ENCODE measurements at regions not wholly inside any gene's neighbourhood (a gene's known extent, or its start where the extent isn't known, plus 50 kb on each side); places are given as distances from the start of the nearest gene placed in this dataset.

GRCh38 chr5:133734916-133735315 is 122.6 kb upstream of the FSTL4 start:
- H3K27me3 ChIP-seq, result no peaks in the 10 kb centered on the region
- no peak for DNase-seq

GRCh38 chr5:133732536-133732935 is 120.2 kb upstream of the FSTL4 start:
- no peak overlapping the region for H3K4me3 ChIP-seq
- no peaks in the 10 kb centered on the region for H3K27me3 ChIP-seq
- peaks cover 11% of the 10 kb centered on the region; the same call in 1 of the 2 replicates for H3K4me1 ChIP-seq
- no peak overlapping the region for H3K27ac ChIP-seq
- no peak for DNase-seq
- no peaks in the 10 kb centered on the region; the same call in 1 of the 2 replicates for H3K9me3 ChIP-seq (replicated peaks)
- H3K36me3 ChIP-seq, result no peaks in the 10 kb centered on the region

More at GRCh38 chr5:133734916-133735315, 122.6 kb upstream of the FSTL4 start:
- Histone ChIP-seq H3K4me1 (peaks cover 11% of the 10 kb centered on the region; the same call in 1 of the 2 replicates), H3K36me3 (no peaks in the 10 kb centered on the region), H3K27ac (peak overlapping the region; percentile 17; the same call in 1 of the 2 replicates), H3K9me3 (replicated peaks) (no peaks in the 10 kb centered on the region; the same call in 1 of the 2 replicates), H3K4me3 (no peak overlapping the region)

- Histone ChIP-seq H3K4me3 (no peak overlapping the region), H3K4me1 (peaks cover 11% of the 10 kb centered on the region; the same call in 1 of the 2 replicates), H3K27ac (no peak overlapping the region), H3K9me3 (replicated peaks) (no peaks in the 10 kb centered on the region; the same call in 1 of the 2 replicates), H3K36me3 (no peaks in the 10 kb centered on the region), H3K27me3 (no peaks in the 10 kb centered on the region)
- DNase-seq, result no peak
These were observed 119.6 kb upstream of the FSTL4 start for GRCh38 chr5:133731951-133732350.

- Histone ChIP-seq H3K4me1 (peaks cover 9% of the 10 kb centered on the region; the same call in 1 of the 2 replicates), H3K36me3 (no peaks in the 10 kb centered on the region), H3K27ac (no peak overlapping the region), H3K4me3 (no peak overlapping the region), H3K9me3 (replicated peaks) (no peaks in the 10 kb centered on the region; the same call in 1 of the 2 replicates), H3K27me3 (no peaks in the 10 kb centered on the region)
- no peak for DNase-seq
These were observed 118.5 kb upstream of the FSTL4 start for GRCh38 chr5:133730866-133731265.

GRCh38 chr5:133730346-133730745 is 118.0 kb upstream of the FSTL4 start:
- Histone ChIP-seq H3K4me3 (no peak overlapping the region), H3K36me3 (no peaks in the 10 kb centered on the region), H3K4me1 (peaks cover 4% of the 10 kb centered on the region; the same call in 1 of the 2 replicates), H3K27ac (no peak overlapping the region), H3K27me3 (no peaks in the 10 kb centered on the region), H3K9me3 (replicated peaks) (no peaks in the 10 kb centered on the region; the same call in 1 of the 2 replicates)
- DNase-seq, result no peak

- H3K27ac ChIP-seq, result no peak overlapping the region
- no peaks in the 10 kb centered on the region for H3K36me3 ChIP-seq
- no peak overlapping the region for H3K4me3 ChIP-seq
- H3K4me1 ChIP-seq, result no peaks in the 10 kb centered on the region
- no peak for DNase-seq
- no peaks in the 10 kb centered on the region; the same call in 1 of the 2 replicates for H3K9me3 ChIP-seq (replicated peaks)
- no peaks in the 10 kb centered on the region for H3K27me3 ChIP-seq
These were observed 117.5 kb upstream of the FSTL4 start for GRCh38 chr5:133729800-133730199.

GRCh38 chr5:133728475-133728874 is 116.1 kb upstream of the FSTL4 start:
- no peak overlapping the region for H3K27ac ChIP-seq
- H3K36me3 ChIP-seq, result no peaks in the 10 kb centered on the region
- no peak overlapping the region for H3K4me3 ChIP-seq
- no peaks in the 10 kb centered on the region for H3K27me3 ChIP-seq
- no peaks in the 10 kb centered on the region; the same call in 1 of the 2 replicates for H3K9me3 ChIP-seq (replicated peaks)
- H3K4me1 ChIP-seq, result no peaks in the 10 kb centered on the region
- no peak for DNase-seq

- no peaks in the 10 kb centered on the region for H3K4me1 ChIP-seq
- no peak overlapping the region for H3K4me3 ChIP-seq
- H3K27me3 ChIP-seq, result no peaks in the 10 kb centered on the region
- H3K27ac ChIP-seq, result no peak overlapping the region
- no peaks in the 10 kb centered on the region; the same call in 1 of the 2 replicates for H3K9me3 ChIP-seq (replicated peaks)
- no peak for DNase-seq
- H3K36me3 ChIP-seq, result no peaks in the 10 kb centered on the region
These were observed 115.3 kb upstream of the FSTL4 start for GRCh38 chr5:133727636-133728035.

- H3K4me3 ChIP-seq, result no peak overlapping the region
- DNase-seq, result no peak
These were observed 111.5 kb upstream of the FSTL4 start for GRCh38 chr5:133723651-133724366.

GRCh38 chr5:133723126-133723525 is 110.8 kb upstream of the FSTL4 start:
- no peaks in the 10 kb centered on the region for H3K4me1 ChIP-seq
- peaks cover 12% of the 10 kb centered on the region; the same call in 1 of the 2 replicates for H3K9me3 ChIP-seq (replicated peaks)
- no peaks in the 10 kb centered on the region for H3K27me3 ChIP-seq
- no peak for DNase-seq
- no peak overlapping the region for H3K27ac ChIP-seq
- no peaks in the 10 kb centered on the region for H3K36me3 ChIP-seq
- no peak overlapping the region for H3K4me3 ChIP-seq

More at GRCh38 chr5:133723651-133724366, 111.5 kb upstream of the FSTL4 start:
- Histone ChIP-seq H3K4me1 (no peaks in the 10 kb centered on the region), H3K36me3 (no peaks in the 10 kb centered on the region), H3K9me3 (replicated peaks) (peaks cover 12% of the 10 kb centered on the region; the same call in 1 of the 2 replicates), H3K27me3 (no peaks in the 10 kb centered on the region), H3K27ac (no peak overlapping the region)

- no peak overlapping the region for H3K27ac ChIP-seq
- no peaks in the 10 kb centered on the region for H3K27me3 ChIP-seq
- H3K36me3 ChIP-seq, result no peaks in the 10 kb centered on the region
- DNase-seq, result no peak
- no peaks in the 10 kb centered on the region for H3K4me1 ChIP-seq
- peaks cover 12% of the 10 kb centered on the region; the same call in 1 of the 2 replicates for H3K9me3 ChIP-seq (replicated peaks)
- no peak overlapping the region for H3K4me3 ChIP-seq
These were observed 109.0 kb upstream of the FSTL4 start for GRCh38 chr5:133721365-133721764.

GRCh38 chr5:133718457-133718856 is 106.1 kb upstream of the FSTL4 start:
- Histone ChIP-seq H3K4me3 (no peak overlapping the region), H3K9me3 (replicated peaks) (peaks cover 12% of the 10 kb centered on the region; the same call in 1 of the 2 replicates), H3K4me1 (no peaks in the 10 kb centered on the region), H3K36me3 (no peaks in the 10 kb centered on the region), H3K27me3 (no peaks in the 10 kb centered on the region), H3K27ac (no peak overlapping the region)
- DNase-seq, result no peak

- no peaks in the 10 kb centered on the region for H3K36me3 ChIP-seq
- peaks cover 8% of the 10 kb centered on the region; the same call in 1 of the 2 replicates for H3K9me3 ChIP-seq (replicated peaks)
- no peaks in the 10 kb centered on the region for H3K4me1 ChIP-seq
- DNase-seq, result no peak
- H3K27ac ChIP-seq, result no peak overlapping the region
- H3K27me3 ChIP-seq, result no peaks in the 10 kb centered on the region
- H3K4me3 ChIP-seq, result no peak overlapping the region
These were observed 104.3 kb upstream of the FSTL4 start for GRCh38 chr5:133716532-133717183.

- Histone ChIP-seq H3K27ac (no peak overlapping the region), H3K4me1 (no peaks in the 10 kb centered on the region), H3K4me3 (no peak overlapping the region), H3K36me3 (no peaks in the 10 kb centered on the region), H3K9me3 (replicated peaks) (no peaks in the 10 kb centered on the region), H3K27me3 (no peaks in the 10 kb centered on the region)
- DNase-seq, result no peak
These were observed 103.3 kb upstream of the FSTL4 start for GRCh38 chr5:133715616-133716015.

GRCh38 chr5:133715216-133715615 is 102.9 kb upstream of the FSTL4 start:
- Histone ChIP-seq H3K27me3 (no peaks in the 10 kb centered on the region), H3K4me3 (no peak overlapping the region), H3K36me3 (no peaks in the 10 kb centered on the region), H3K27ac (no peak overlapping the region), H3K9me3 (replicated peaks) (no peaks in the 10 kb centered on the region), H3K4me1 (no peaks in the 10 kb centered on the region)
- no peak for DNase-seq

Measured in SJCRH30 (cell line).